Type B pancreatic cell (in vitro differentiated cells): ENCODE measurements at regions not wholly inside any gene's neighbourhood (a gene's known extent, or its start where the extent isn't known, plus 50 kb on each side); places are given as distances from the start of the nearest gene placed in this dataset.

Experiments used
- DNase-seq: peaks from one replicate; pipeline ENCODE4 v3.0.0; 2021; ENCODE audit warnings: mixed read lengths; ENCODE audit not compliant: unreplicated experiment; ENCODE audit errors: extremely low spot score
- H3K27ac Mint-ChIP-seq: 2 replicates; pipeline ENCODE4 v1.8.0; 2021; ENCODE audit warnings: mild to moderate bottlenecking, mixed read lengths
- H3K27me3 Mint-ChIP-seq: 2 replicates; pipeline ENCODE4 v1.8.0; 2021; ENCODE audit warnings: mixed read lengths
- H3K36me3 Mint-ChIP-seq: 2 replicates; pipeline ENCODE4 v1.8.0; 2021; ENCODE audit warnings: mixed read lengths
- H3K4me1 Mint-ChIP-seq: one replicate; pipeline ENCODE4 v1.8.0; 2021; ENCODE audit warnings: mixed read lengths; ENCODE audit not compliant: unreplicated experiment
- H3K4me3 Mint-ChIP-seq: 2 replicates; pipeline ENCODE4 v1.8.0; 2021; ENCODE audit warnings: mild to moderate bottlenecking, mixed read lengths
- H3K9me3 Mint-ChIP-seq: 2 replicates; pipeline ENCODE4 v1.8.0; 2021; ENCODE audit warnings: mixed read lengths
- CTCF ChIP-seq: fragments of 200-600 bp; sonication (generic); conservative IDR thresholded peaks from 2 replicates; pipeline ENCODE4 v1.5.0; 2021; ENCODE audit warnings: antibody characterized with exemption, mild to moderate bottlenecking

GRCh38 chr3:3737531-3737930, 61.7 kb upstream of the LRRN1 start:
- Mint-ChIP-seq H3K4me1 (no peaks in the 10 kb centered on the region), H3K27ac (no peak overlapping the region), H3K4me3 (no peak overlapping the region), H3K36me3 (no peaks in the 10 kb centered on the region), H3K27me3 (peaks cover under 1% of the 10 kb centered on the region), H3K9me3 (peaks cover 4% of the 10 kb centered on the region)
- DNase-seq, result no peak
- TF ChIP-seq CTCF, result no peak

DNA sequence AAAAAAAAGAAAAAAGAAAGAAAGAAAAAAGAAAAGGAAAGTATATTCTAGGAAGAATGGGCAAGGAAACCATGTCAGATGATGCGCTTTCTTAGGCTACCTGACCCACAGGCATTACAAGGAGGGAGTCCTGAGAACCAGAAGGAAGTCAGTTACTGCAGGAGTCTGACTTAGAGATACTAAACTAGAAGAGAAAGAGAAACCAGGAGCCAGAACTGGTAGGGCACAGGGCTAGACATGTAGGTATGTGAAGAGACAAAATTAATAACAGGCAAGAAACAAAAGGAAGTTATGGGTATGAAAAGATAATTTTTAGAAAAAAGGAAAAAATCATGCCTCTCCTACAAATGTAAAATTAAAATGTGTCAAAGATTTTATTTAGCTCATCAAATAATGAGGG, 63.3 kb upstream of the LRRN1 start:
- Mint-ChIP-seq H3K27me3 (peaks cover 3% of the 10 kb centered on the region), H3K27ac (no peak overlapping the region), H3K9me3 (peaks cover 4% of the 10 kb centered on the region)

GRCh38 chr3:3734881-3735280, 64.3 kb upstream of the LRRN1 start:
- DNase-seq, result no peak
- Mint-ChIP-seq H3K27ac (no peak overlapping the region), H3K4me3 (no peak overlapping the region), H3K4me1 (no peaks in the 10 kb centered on the region), H3K9me3 (peaks cover 4% of the 10 kb centered on the region), H3K27me3 (peaks cover 3% of the 10 kb centered on the region), H3K36me3 (no peaks in the 10 kb centered on the region)
- TF ChIP-seq CTCF, result no peak

More for the DNA sequence above, 63.3 kb upstream of the LRRN1 start:
- Mint-ChIP-seq H3K4me1 (no peaks in the 10 kb centered on the region), H3K36me3 (no peaks in the 10 kb centered on the region), H3K4me3 (no peak overlapping the region)
- no peak for TF ChIP-seq CTCF
- DNase-seq, result no peak

DNA sequence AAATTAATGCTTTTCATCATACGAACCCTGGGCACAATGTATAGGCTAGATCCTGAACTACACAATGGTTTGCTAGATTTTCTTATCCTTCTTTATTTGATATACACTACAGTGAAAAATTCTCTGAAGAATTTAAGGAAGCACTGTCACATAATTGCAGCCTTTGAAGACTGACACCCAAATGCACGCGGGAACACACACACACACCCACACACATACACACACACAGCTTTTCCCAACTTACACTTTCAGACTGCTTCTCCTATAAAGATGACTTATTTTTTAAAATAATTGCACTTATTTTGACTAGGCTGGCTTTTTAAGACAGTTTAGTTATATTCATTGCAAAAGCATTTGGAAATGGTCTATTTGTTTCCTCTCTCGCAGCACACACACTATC, 70.0 kb upstream of the LRRN1 start:
- H3K4me3 Mint-ChIP-seq, result no peak overlapping the region

GRCh38 chr3:3726549-3726948, 72.7 kb upstream of the LRRN1 start:
- Mint-ChIP-seq H3K9me3 (peaks cover 6% of the 10 kb centered on the region), H3K4me1 (no peaks in the 10 kb centered on the region), H3K36me3 (no peaks in the 10 kb centered on the region), H3K27ac (no peak overlapping the region), H3K4me3 (no peak overlapping the region), H3K27me3 (no peaks in the 10 kb centered on the region)
- TF ChIP-seq CTCF, result no peak
- DNase-seq, result no peak

More for the DNA sequence above, 70.0 kb upstream of the LRRN1 start:
- Mint-ChIP-seq H3K36me3 (no peaks in the 10 kb centered on the region), H3K4me1 (no peaks in the 10 kb centered on the region), H3K9me3 (peaks cover 6% of the 10 kb centered on the region), H3K27ac (no peak overlapping the region), H3K27me3 (peaks cover 3% of the 10 kb centered on the region)
- DNase-seq, result no peak
- TF ChIP-seq CTCF, result no peak

DNA sequence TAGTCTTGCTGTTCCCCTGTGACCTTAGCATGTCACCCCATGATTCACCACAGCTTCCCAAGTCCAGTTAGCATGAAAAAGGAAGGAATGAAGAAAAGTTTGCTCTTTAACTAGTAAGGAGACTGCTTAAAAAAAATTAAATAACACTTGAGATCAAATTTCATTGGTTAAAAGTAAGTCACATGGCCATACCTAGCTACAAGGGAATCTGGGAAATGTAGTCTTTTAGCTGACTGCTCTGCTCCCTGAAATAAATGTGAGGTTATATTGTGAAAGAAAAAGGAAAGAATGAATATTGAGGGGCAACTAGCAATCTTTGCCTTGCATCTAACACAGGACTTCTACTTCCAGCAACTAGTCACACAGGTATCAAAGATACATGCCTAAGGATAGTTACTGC, 84.7 kb upstream of the LRRN1 start:
- Mint-ChIP-seq H3K4me1 (no peaks in the 10 kb centered on the region), H3K27ac (no peak overlapping the region), H3K27me3 (no peaks in the 10 kb centered on the region), H3K9me3 (peaks cover 5% of the 10 kb centered on the region), H3K4me3 (no peak overlapping the region), H3K36me3 (no peaks in the 10 kb centered on the region)
- no peak for TF ChIP-seq CTCF
- no peak for DNase-seq
